Inferior parietal cortex (tissue), 1 donor: ENCODE measurements at regions not wholly inside any gene's neighbourhood (a gene's known extent, or its start where the extent isn't known, plus 50 kb on each side); places are given as distances from the start of the nearest gene placed in this dataset.
A peak's percentile ranks its signal among the peaks of the same experiment; 100 is the strongest.
"Not testable (repeated sequence)": the region's sequence is repeated elsewhere in the genome, so short reads cannot be mapped to it uniquely, and the experiment has no call there.

ENCODE experiments used
- DNase-seq: peaks from one replicate; pipeline ENCODE4 v3.0.0-alpha.2; 2016; ENCODE audit errors: extremely low spot score

DNA sequence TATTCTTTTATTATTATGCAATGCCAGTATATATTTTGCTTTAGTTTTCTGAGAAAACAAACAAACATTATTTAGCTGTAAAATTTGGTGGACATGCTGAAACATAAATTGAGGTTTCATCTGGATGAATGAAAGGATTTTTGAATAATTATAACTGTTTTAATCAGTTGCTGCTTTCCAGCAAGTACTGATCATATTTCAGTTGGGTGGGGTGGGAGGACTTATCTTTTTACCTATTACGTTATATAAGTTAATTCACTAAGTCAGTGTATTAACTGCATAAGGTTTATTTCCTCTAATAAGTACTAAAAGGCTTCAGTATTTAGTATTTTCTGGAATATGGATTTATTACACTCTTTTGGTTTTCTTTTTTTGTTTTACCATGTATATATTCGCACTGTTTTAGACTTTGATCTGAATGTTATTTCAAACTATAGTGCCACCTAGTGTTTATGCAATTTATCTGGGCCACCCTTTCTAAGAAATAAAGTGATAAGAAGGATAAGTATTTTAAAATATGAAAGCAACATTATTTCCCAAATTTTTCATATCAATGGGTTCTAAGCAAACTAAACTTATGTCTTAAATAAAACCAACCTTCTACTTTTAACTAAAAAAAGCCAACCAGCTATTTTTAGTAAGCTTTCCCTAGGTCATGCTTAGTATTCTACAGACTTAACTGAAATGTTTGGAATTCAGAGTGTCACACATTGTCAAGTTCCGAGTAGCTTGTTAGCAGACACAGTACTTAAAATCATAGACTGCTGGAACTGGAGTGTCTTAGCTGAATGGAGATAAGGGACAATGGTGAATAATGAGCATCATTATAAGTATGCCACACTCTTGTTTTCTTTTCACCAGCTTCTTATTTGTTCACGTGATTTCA, 105.4 kb upstream of the MCHR2 start:
- peak; percentile 76 for DNase-seq

DNA sequence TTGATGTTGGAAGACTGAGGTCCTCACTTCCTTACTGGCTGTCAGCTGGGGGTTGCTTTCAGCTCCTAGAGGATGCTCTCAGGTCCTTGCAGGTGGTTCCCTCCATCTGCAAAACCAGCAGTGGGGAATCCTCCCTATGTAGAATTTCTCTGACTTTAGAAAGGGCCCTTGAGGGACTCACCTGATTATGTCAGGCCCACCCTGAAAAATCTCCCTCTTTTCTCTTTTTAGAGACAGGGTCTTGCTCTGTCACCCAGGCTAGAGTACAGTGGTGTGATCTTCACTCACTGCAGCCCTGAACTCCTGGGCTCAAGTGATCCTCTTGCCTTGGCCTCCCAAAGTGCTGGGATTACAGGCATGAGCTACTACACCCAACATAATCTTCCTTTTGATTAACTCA, 102.9 kb upstream of the MCHR2 start:
- no peak for DNase-seq

DNA sequence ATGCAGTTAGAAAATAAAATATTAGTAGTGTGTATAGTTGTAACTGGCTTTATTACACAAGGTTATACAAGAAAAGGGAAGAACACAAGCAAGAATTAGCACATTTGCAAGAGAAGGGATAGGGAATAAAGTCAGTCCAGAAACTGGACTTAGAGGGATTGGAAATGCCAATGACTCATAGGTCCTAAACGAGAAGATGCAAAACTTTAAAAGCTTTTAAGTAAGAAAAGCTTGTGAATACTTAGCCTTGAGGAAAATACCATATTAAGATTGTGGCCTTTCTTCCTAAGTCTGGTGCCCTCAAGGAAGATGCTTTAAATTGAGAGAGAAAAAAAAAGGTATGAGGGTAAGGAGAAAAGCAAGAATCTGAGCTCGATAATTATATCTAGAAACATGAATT, 102.3 kb upstream of the MCHR2 start:
- no peak for DNase-seq

DNA sequence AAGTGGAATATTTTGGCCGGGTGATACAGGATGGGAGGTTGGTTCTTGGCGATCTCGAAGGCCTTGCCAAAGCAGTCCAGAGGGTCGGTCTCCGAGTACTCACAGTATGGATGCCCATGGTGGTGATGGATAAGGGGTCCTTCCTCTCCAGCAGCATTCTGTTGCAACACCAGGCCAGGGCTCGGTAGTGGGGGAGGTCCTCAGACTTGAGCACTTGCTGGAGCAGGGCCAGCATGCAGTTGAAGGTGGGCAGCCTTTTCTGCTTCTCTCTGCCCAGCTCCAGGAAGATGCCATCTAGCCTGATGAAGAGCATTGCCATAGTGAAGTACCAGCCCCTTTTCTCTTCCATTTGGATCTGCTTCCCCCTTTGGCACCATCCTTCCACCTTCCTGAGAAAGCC, 99.4 kb upstream of the MCHR2 start:
- no peak for DNase-seq

DNA sequence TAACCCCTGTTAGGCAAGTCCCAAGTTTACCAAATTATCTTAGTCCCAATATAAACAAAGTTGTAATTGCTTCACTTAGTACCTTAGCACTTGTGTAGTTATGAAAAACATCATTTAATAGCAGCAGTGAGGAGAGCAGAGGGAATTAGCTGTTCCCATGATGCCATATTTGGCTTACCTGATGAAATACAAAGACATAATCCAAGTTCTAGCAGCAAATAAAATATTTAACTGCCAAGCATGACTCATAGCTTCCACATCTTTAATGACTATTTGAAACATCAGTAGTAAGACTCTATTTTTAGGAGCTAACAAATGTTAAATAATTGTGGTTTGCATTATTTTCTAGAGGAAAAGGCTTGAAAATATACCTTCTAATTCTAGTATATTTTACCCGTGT, 94.0 kb upstream of the MCHR2 start:
- DNase-seq: no peak

DNA sequence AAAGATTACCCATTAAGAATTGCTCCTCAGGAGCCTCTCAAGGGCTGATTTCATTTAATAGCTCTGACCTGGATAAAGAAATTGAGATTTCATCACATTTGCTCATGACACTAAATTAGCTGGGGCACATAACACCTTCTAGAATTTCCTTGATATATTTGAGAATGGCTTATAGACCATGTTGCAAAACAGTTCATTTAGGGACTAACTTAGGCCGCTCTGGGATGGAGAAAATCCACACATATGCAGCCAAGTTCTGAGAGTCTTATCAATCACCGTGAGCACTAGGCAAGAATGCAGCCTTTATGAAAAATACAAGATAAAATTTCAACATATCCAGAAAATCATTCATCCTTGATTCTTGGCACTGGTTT, 91.0 kb upstream of the MCHR2 start:
- DNase-seq: no peak

DNA sequence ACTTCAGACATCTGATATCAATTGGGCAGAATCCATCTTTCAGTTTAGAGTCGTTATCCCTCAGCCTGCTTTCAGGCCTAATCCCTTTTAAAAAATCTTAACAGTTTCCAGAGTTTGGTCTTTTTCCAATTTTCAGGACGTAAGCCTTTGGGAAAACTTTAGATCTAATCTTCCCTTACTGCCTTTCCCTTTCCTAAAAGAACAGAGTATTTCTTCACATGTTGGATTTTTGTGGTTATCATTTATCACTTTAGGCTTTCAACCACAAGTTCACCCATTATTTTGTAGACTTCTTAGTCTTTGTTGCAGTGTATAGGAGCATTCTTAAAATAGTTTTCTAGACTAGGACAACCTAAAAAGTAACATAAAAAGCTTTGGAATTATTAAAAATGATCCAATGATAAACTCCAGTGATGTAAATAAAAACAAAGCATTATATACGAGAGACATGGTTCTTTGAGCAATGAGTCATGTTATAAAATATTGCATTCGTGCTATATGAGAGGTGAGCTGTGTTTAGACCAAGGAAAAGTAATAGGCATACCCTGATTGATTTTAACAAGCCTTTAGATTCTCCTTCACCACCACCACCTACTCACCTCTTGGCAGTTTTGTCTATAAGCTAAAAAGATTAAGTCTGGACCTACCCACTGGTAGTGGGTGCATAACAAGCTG, 90.4 kb upstream of the MCHR2 start:
- DNase-seq: no peak

DNA sequence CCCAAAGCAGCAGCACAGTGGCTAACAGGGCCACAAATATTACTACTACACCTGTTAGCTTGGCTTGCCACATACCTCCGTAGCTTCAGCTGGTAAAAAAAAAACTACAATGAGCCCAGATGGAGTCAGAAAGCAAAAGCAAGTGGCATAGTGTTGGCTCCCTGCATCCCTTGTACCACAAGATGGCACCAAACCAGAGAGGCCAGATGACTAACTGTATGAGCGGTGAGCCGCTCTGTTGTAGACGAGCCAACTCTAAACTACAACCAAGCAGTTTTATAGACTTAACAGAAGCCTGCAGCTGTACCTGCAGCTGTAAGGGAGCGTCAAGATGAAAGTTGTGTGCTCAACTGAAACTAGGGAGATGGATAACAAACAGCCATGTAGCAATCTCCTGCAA, 84.5 kb upstream of the MCHR2 start:
- DNase-seq: no peak

DNA sequence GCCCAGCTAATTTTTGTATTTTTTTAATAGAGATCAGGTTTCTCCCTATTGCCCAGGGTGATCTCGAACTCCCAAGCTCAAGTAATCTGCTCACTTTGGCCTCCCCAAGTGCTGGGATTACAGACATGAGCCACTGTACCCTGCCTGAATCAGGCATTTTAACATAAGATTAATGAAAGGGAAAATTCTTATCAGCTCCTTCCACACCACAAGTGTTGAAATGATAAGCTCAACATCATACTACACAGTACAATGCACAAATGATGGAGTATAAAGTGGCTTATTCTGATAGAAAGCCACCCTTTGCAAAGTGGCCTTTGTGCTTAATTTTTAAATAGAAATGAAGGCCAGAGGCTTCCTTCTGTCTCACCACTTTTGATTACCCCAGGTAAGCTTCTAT, 71.3 kb upstream of the MCHR2 start:
- no peak for DNase-seq

DNA sequence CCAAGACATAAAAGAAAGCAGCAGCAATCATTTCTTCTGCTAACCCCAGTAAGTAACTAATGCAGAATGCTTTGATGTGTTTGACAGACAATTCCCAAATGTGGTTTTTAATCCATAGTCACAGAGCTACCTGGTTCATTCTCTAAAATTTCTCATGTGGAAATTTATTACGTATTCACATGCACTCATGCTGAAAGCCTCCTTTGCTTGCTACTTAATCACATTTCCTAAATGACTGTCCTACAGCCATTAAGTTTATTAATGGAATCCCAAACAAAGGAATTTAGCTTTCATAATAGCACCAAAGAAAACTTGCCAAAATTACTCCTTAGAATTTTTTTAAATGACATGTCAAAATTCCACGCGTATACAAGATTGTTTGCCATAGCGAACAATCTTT, 68.6 kb upstream of the MCHR2 start:
- no peak for DNase-seq

DNA sequence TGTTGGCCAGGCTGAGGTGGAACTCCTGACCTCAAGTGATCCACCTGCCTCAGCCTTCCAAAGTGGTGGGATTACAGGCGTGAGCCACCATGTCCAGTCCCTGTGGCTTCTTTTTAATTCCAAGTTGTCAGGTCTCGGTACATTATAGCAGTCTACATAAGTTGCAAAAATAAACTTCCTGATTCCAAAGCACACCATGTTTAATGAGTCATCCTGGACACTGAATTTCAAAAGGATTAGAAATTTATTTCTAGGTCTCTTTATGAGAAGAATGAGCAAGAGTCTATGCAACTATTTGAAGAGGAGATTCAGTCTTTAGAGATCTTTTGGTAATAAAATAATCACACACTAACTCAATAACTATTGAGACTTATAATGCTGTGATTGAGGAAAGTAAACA, 63.9 kb upstream of the MCHR2 start:
- DNase-seq: no peak

DNA sequence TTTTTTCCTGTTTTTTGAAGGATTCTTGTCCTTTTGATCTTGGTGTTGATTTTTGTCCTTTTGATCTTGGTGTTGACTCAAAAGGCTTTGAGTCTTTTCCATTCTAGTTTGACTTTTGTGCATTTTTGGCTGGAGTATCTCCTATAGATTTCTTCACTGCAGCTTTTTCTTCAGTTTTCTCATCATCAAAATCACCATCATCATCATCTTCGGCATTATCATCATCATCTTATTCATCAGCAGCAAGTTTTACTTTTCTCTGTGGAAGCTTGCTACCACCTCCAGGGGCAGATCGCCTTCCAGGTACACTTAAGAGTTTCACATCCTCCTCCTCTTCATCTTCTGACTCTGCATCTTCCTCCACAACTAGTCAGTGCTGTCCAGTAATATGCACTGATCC, 56.5 kb upstream of the MCHR2 start:
- no peak for DNase-seq

DNA sequence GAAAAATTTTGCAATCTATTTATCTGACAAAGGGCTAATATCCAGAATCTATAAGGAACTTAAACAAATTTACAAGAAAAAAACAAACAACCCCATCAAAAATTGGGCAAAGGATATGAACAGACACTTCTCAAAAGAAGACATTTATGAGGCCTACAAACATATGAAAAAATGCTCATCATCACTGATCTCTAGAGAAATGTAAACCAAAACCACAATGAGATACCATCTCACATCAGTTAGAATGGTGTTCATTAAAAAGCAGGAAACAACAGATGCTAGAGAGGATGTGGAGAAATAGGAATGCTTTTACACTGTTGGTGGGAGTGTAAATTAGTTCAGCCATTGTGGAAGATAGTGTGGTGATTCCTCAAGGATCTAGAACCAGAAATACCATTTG, 49.9 kb upstream of the MCHR2 start:
- DNase-seq: not testable (repeated sequence)
